Mesendoderm (in vitro differentiated cells): ENCODE measurements at regions not wholly inside any gene's neighbourhood (a gene's known extent, or its start where the extent isn't known, plus 50 kb on each side); places are given as distances from the start of the nearest gene placed in this dataset.

ENCODE experiments used
- DNase-seq: peaks from one replicate; pipeline ENCODE4 v3.0.0; 2013
- H2AK5ac ChIP-seq: 2 replicates; pipeline ENCODE4 v1.6.1; 2013; ENCODE audit warnings: low read length, inconsistent platforms
- H2BK120ac ChIP-seq: 2 replicates; pipeline ENCODE4 v1.6.1; 2013; ENCODE audit warnings: low read depth, mild to moderate bottlenecking, low read length, moderate library complexity, mixed read lengths
- H2BK15ac ChIP-seq: replicated peaks from 2 replicates; pipeline ENCODE4 v1.6.1; 2013; ENCODE audit warnings: low read depth, mild to moderate bottlenecking, moderate library complexity
- H2BK5ac ChIP-seq: 2 replicates; pipeline ENCODE4 v1.6.1; 2013; ENCODE audit warnings: low read length, inconsistent platforms
- H3K18ac ChIP-seq: 2 replicates; pipeline ENCODE4 v1.6.1; 2013; ENCODE audit warnings: mild to moderate bottlenecking, low read length, mixed read lengths
- H3K23ac ChIP-seq: one replicate; pipeline ENCODE4 v1.6.1; 2013; ENCODE audit warnings: low read length
- H3K27ac ChIP-seq: 2 replicates; pipeline ENCODE4 v1.5.1; 2013; ENCODE audit warnings: low read depth, mild to moderate bottlenecking, inconsistent platforms, low read length, moderate library complexity
- H3K27me3 ChIP-seq: 2 replicates; pipeline ENCODE4 v1.6.1; 2013; ENCODE audit warnings: low read length, control low read depth, mild to moderate bottlenecking, inconsistent platforms; ENCODE audit not compliant: insufficient read depth, poor library complexity
- H3K36me3 ChIP-seq: 2 replicates; pipeline ENCODE4 v1.6.1; 2013; ENCODE audit warnings: low read length, inconsistent platforms; ENCODE audit not compliant: control insufficient read depth, insufficient read depth
- H3K4ac ChIP-seq: one replicate; pipeline ENCODE4 v1.6.1; 2013; ENCODE audit warnings: low read depth, mild to moderate bottlenecking, low read length, moderate library complexity
- H3K4me1 ChIP-seq: 2 replicates; pipeline ENCODE4 v1.6.1; 2013; ENCODE audit warnings: low read depth, low read length, inconsistent platforms; ENCODE audit not compliant: control insufficient read depth
- H3K4me2 ChIP-seq: 2 replicates; pipeline ENCODE4 v1.6.1; 2013; ENCODE audit warnings: low read length
- H3K4me3 ChIP-seq: 2 replicates; pipeline ENCODE4 v1.5.1; 2013; ENCODE audit warnings: mild to moderate bottlenecking, low read length
- H3K56ac ChIP-seq: one replicate; pipeline ENCODE4 v1.6.1; 2013; ENCODE audit warnings: low read length
- H3K79me1 ChIP-seq: 2 replicates; pipeline ENCODE4 v1.6.1; 2013; ENCODE audit warnings: low read length, inconsistent platforms
- H3K79me2 ChIP-seq: 2 replicates; pipeline ENCODE4 v1.6.1; 2013; ENCODE audit warnings: mild to moderate bottlenecking, low read length; ENCODE audit not compliant: control insufficient read depth, insufficient read depth
- H3K9ac ChIP-seq: 2 replicates; pipeline ENCODE4 v1.6.1; 2013; ENCODE audit warnings: low read length, inconsistent platforms
- H4K5ac ChIP-seq: one replicate; pipeline ENCODE4 v1.6.1; 2013; ENCODE audit warnings: low read length
- H4K8ac ChIP-seq: one replicate; pipeline ENCODE4 v1.6.1; 2013; ENCODE audit warnings: low read depth, mild to moderate bottlenecking, control low read depth, low read length, moderate library complexity
- WGBS: extraction: QIAGEN DNeasy Blood & Tissue Kit; methylation state at CpG from one replicate; pipeline ENCODE4 v1.1.7; 2013; ENCODE audit warnings: low lambda C conversion rate, missing lambda C conversion rate; ENCODE audit not compliant: insufficient coverage; ENCODE audit errors: extremely low coverage; 5-methylcytosine and 5-hydroxymethylcytosine counted together

- Histone ChIP-seq H3K4me3 (no peak overlapping the region), H3K79me2 (no peaks in the 10 kb centered on the region), H3K18ac (no peak overlapping the region), H3K4ac (no peak overlapping the region), H4K5ac (no peak overlapping the region), H2AK5ac (no peak overlapping the region), H2BK5ac (no peak overlapping the region), H3K9ac (no peak overlapping the region), H3K23ac (no peak overlapping the region), H2BK15ac (no peak overlapping the region), H3K4me2 (no peak overlapping the region), H4K8ac (no peak overlapping the region), H3K27me3 (no peaks in the 10 kb centered on the region), H2BK120ac (no peak overlapping the region), H3K79me1 (no peaks in the 10 kb centered on the region), H3K27ac (no peak overlapping the region), H3K56ac (no peak overlapping the region), H3K36me3 (no peaks in the 10 kb centered on the region), H3K4me1 (no peaks in the 10 kb centered on the region)
- DNase-seq: no peak
- no CpG with 5 or more reads among the region's 16 CpGs for WGBS
Observed at GRCh38 chr22:48734961-48735360, 1092.7 kb downstream of the BRD1 start.

GRCh38 chr22:48734359-48734758, 1093.3 kb downstream of the BRD1 start:
- WGBS: no CpG with 5 or more reads among the region's 10 CpGs
- no peak for DNase-seq
- no peak overlapping the region for H3K4me2 ChIP-seq

GRCh38 chr22:48729499-48730171, 1098.0 kb downstream of the BRD1 start:
- no peaks in the 10 kb centered on the region for H3K79me2 ChIP-seq
- no peak overlapping the region for H3K4me3 ChIP-seq
- H3K27me3 ChIP-seq: no peaks in the 10 kb centered on the region
- no peak overlapping the region for H2BK15ac ChIP-seq
- no peak overlapping the region for H3K4me2 ChIP-seq
- DNase-seq: no peak
- H2BK5ac ChIP-seq: no peak overlapping the region
- no peak overlapping the region for H4K5ac ChIP-seq
- no peak overlapping the region for H3K9ac ChIP-seq
- H3K23ac ChIP-seq: no peak overlapping the region
- H4K8ac ChIP-seq: no peak overlapping the region
- H3K79me1 ChIP-seq: no peaks in the 10 kb centered on the region
- H3K18ac ChIP-seq: no peak overlapping the region
- H3K36me3 ChIP-seq: no peaks in the 10 kb centered on the region
- no peak overlapping the region for H2AK5ac ChIP-seq
- no peak overlapping the region for H2BK120ac ChIP-seq
- no peak overlapping the region for H3K56ac ChIP-seq
- no CpG with 5 or more reads among the region's 9 CpGs for WGBS
- no peaks in the 10 kb centered on the region for H3K4me1 ChIP-seq
- H3K4ac ChIP-seq: no peak overlapping the region
- H3K27ac ChIP-seq: no peak overlapping the region

More at GRCh38 chr22:48734359-48734758, 1093.3 kb downstream of the BRD1 start:
- Histone ChIP-seq H4K5ac (no peak overlapping the region), H3K4me3 (no peak overlapping the region), H2BK120ac (no peak overlapping the region), H3K27me3 (no peaks in the 10 kb centered on the region), H3K36me3 (no peaks in the 10 kb centered on the region), H3K9ac (no peak overlapping the region), H2AK5ac (no peak overlapping the region), H4K8ac (no peak overlapping the region), H2BK5ac (no peak overlapping the region), H3K27ac (no peak overlapping the region), H3K79me1 (no peaks in the 10 kb centered on the region), H3K4ac (no peak overlapping the region), H3K18ac (no peak overlapping the region), H2BK15ac (no peak overlapping the region), H3K56ac (no peak overlapping the region), H3K4me1 (no peaks in the 10 kb centered on the region), H3K23ac (no peak overlapping the region), H3K79me2 (no peaks in the 10 kb centered on the region)

- no peak overlapping the region for H3K4me3 ChIP-seq
- H2BK120ac ChIP-seq: no peak overlapping the region
- H3K4me1 ChIP-seq: no peaks in the 10 kb centered on the region
- H3K56ac ChIP-seq: no peak overlapping the region
- no CpG with 5 or more reads among the region's 3 CpGs for WGBS
- H3K27ac ChIP-seq: no peak overlapping the region
- no peak overlapping the region for H4K5ac ChIP-seq
- no peak overlapping the region for H4K8ac ChIP-seq
- no peak overlapping the region for H3K23ac ChIP-seq
- H2AK5ac ChIP-seq: no peak overlapping the region
- H3K79me1 ChIP-seq: no peaks in the 10 kb centered on the region
- no peak overlapping the region for H3K18ac ChIP-seq
- H3K4me2 ChIP-seq: no peak overlapping the region
- H3K27me3 ChIP-seq: no peaks in the 10 kb centered on the region
- no peak overlapping the region for H2BK5ac ChIP-seq
- H2BK15ac ChIP-seq: no peak overlapping the region
- no peak overlapping the region for H3K9ac ChIP-seq
- no peak overlapping the region for H3K4ac ChIP-seq
- no peak for DNase-seq
- no peaks in the 10 kb centered on the region for H3K79me2 ChIP-seq
- H3K36me3 ChIP-seq: no peaks in the 10 kb centered on the region
Observed at GRCh38 chr22:48727454-48728058, 1100.1 kb downstream of the BRD1 start.

- no peak overlapping the region for H2BK5ac ChIP-seq
- no peak overlapping the region for H2BK120ac ChIP-seq
Observed at GRCh38 chr22:48724899-48725298, 1102.8 kb downstream of the BRD1 start.

GRCh38 chr22:48722661-48723060, 1105.0 kb downstream of the BRD1 start:
- no peak for DNase-seq
- Histone ChIP-seq H3K79me2 (no peaks in the 10 kb centered on the region), H2AK5ac (no peak overlapping the region), H3K4ac (no peak overlapping the region), H3K36me3 (no peaks in the 10 kb centered on the region), H3K4me2 (no peak overlapping the region), H3K79me1 (no peaks in the 10 kb centered on the region), H2BK120ac (no peak overlapping the region), H3K9ac (no peak overlapping the region), H3K27ac (no peak overlapping the region), H3K4me3 (no peak overlapping the region), H3K56ac (no peak overlapping the region), H3K27me3 (no peaks in the 10 kb centered on the region), H2BK5ac (no peak overlapping the region), H2BK15ac (no peak overlapping the region), H3K23ac (no peak overlapping the region), H4K5ac (no peak overlapping the region), H4K8ac (no peak overlapping the region), H3K18ac (no peak overlapping the region), H3K4me1 (no peaks in the 10 kb centered on the region)
- no CpG with 5 or more reads among the region's 10 CpGs for WGBS

More at GRCh38 chr22:48724899-48725298, 1102.8 kb downstream of the BRD1 start:
- no peak for DNase-seq
- Histone ChIP-seq H3K4me2 (no peak overlapping the region), H2BK15ac (no peak overlapping the region), H3K27ac (no peak overlapping the region), H3K18ac (no peak overlapping the region), H4K5ac (no peak overlapping the region), H3K79me1 (no peaks in the 10 kb centered on the region), H3K27me3 (no peaks in the 10 kb centered on the region), H3K36me3 (no peaks in the 10 kb centered on the region), H4K8ac (no peak overlapping the region), H3K23ac (no peak overlapping the region), H3K9ac (no peak overlapping the region), H3K4me3 (no peak overlapping the region), H3K4me1 (no peaks in the 10 kb centered on the region), H2AK5ac (no peak overlapping the region), H3K79me2 (no peaks in the 10 kb centered on the region), H3K4ac (no peak overlapping the region), H3K56ac (no peak overlapping the region)
- WGBS: no CpG with 5 or more reads among the region's 12 CpGs
